Endothelial cell of umbilical vein (primary cell): ENCODE measurements at regions not wholly inside any gene's neighbourhood (a gene's known extent, or its start where the extent isn't known, plus 50 kb on each side); places are given as distances from the start of the nearest gene placed in this dataset.

ENCODE experiments used
- BruUV-seq: library from RNA; stranded (reverse); fragments of 400-500 nt; replicated peaks from 2 replicates; lab custom pipeline; 2021; lab: Mats Ljungman, UMichigan
- CTCF ChIA-PET: fragments of 300-600, 350-600 bp; sonication (Branson Sonifier 250); formaldehyde crosslinking; loops from one replicate; lab custom pipeline; 2021; ENCODE audit warnings: antibody characterized with exemption, inconsistent platforms; lab: Charles Lee
- POLR2A ChIA-PET: fragments of 300-600, 350-600 bp; sonication (Branson Sonifier 250); formaldehyde crosslinking; loops from one replicate; lab custom pipeline; 2021; ENCODE audit warnings: antibody characterized with exemption, inconsistent platforms; lab: Charles Lee
- DNase-seq: peaks from one replicate; pipeline ENCODE4 v3.0.0-alpha.2; 2011; ENCODE audit warnings: low read depth, low spot score
- FAIRE-seq: peaks from 2 replicates; lab custom pipeline; 2011; peaks lifted over from hg19 to GRCh38; lab: Jason Lieb, UNC
- H2AFZ ChIP-seq: 2 replicates; pipeline ENCODE4 v1.6.0; 2012; ENCODE audit warnings: low read depth, low read length, control low read depth, inconsistent platforms
- H3K27ac ChIP-seq: 2 replicates; pipeline ENCODE4 v1.5.1; 2011; ENCODE audit warnings: low read depth, mild to moderate bottlenecking, control low read depth, low read length, moderate library complexity; ENCODE audit not compliant: insufficient read depth
- H3K27me3 ChIP-seq, 2 experiments: 2 replicates each; pipeline versions ENCODE4 v1.6.0 to v1.6.1; 2011; ENCODE audit warnings: low read length in 2 of 2, mixed read lengths in 1 of 2; ENCODE audit not compliant: control insufficient read depth in 2 of 2, insufficient read depth in 2 of 2
- H3K36me3 ChIP-seq, 2 experiments: 2 replicates in 1 of 2; 3 replicates in 1 of 2; pipeline ENCODE4 v1.5.1; 2011; ENCODE audit warnings: low read length in 2 of 2, mild to moderate bottlenecking in 1 of 2, moderate library complexity in 1 of 2; ENCODE audit not compliant: control insufficient read depth in 2 of 2, insufficient read depth in 2 of 2; ENCODE audit errors: extremely low read depth in 1 of 2
- H3K4me1 ChIP-seq: 3 replicates; pipeline ENCODE4 v1.5.1; 2011; ENCODE audit warnings: mild to moderate bottlenecking, low read length; ENCODE audit not compliant: control insufficient read depth, insufficient read depth; ENCODE audit errors: extremely low read depth
- H3K4me2 ChIP-seq: 2 replicates; pipeline ENCODE4 v1.6.1; 2011; ENCODE audit warnings: low read length, control low read depth, mixed read lengths; ENCODE audit not compliant: insufficient read depth
- H3K4me3 ChIP-seq, 3 experiments: fragments of 200-600 bp in 1 of 3; sonication (generic), shearing (Covaris generic) in 1 of 3; replicated peaks in 1 of 3; 2 replicates each; pipeline ENCODE4 v1.5.1; 2011 to 2016; ENCODE audit warnings: control low read depth in 3 of 3, low read length in 3 of 3, mild to moderate bottlenecking in 2 of 3, inconsistent platforms in 1 of 3, low read depth in 1 of 3, moderate library complexity in 1 of 3; ENCODE audit not compliant: insufficient read depth in 1 of 3
- H3K79me2 ChIP-seq: 2 replicates; pipeline ENCODE4 v1.6.0; 2012; ENCODE audit warnings: low read length, inconsistent platforms; ENCODE audit not compliant: control insufficient read depth, insufficient read depth
- H3K9ac ChIP-seq: replicated peaks from 2 replicates; pipeline ENCODE3; 2011; ENCODE audit warnings: low read length, control low read depth; ENCODE audit not compliant: insufficient read depth; ENCODE audit errors: extremely low read depth
- H3K9me1 ChIP-seq: replicated peaks from 3 replicates; pipeline ENCODE4 v1.6.0; 2011; ENCODE audit warnings: mild to moderate bottlenecking, low read length; ENCODE audit not compliant: control insufficient read depth, insufficient read depth; ENCODE audit errors: extremely low read depth
- H3K9me3 ChIP-seq: replicated peaks from 2 replicates; pipeline ENCODE4 v1.5.1; 2012; ENCODE audit warnings: low read length, inconsistent platforms; ENCODE audit not compliant: control insufficient read depth, insufficient read depth
- H4K20me1 ChIP-seq: replicated peaks from 2 replicates; pipeline ENCODE3; 2011; ENCODE audit warnings: mild to moderate bottlenecking, low read length; ENCODE audit not compliant: control insufficient read depth, insufficient read depth; ENCODE audit errors: extremely low read depth
- CTCF ChIP-seq, 2 donors: IDR thresholded peaks; 1 replicate in 1 of 2; 2 replicates in 1 of 2; pipeline ENCODE4 v1.5.1; 2011; ENCODE audit warnings: low read length in 2 of 2, mild to moderate bottlenecking in 2 of 2, moderate library complexity in 2 of 2, control low read depth in 1 of 2, inconsistent platforms in 1 of 2, low read depth in 1 of 2; ENCODE audit not compliant: insufficient read depth in 1 of 2; ENCODE audit errors: extremely low read depth in 1 of 2
- EZH2 ChIP-seq: IDR thresholded peaks from 2 replicates; pipeline ENCODE4 v1.6.1; 2012; ENCODE audit warnings: borderline replicate concordance, low read depth, mild to moderate bottlenecking, moderate library complexity, low read length, inconsistent platforms; ENCODE audit not compliant: severe bottlenecking
- FOS ChIP-seq: IDR thresholded peaks from 2 replicates; pipeline ENCODE4 v1.6.1; 2011; ENCODE audit warnings: mild to moderate bottlenecking, low read length, moderate library complexity, borderline replicate concordance; ENCODE audit not compliant: insufficient read depth
- GATA2 ChIP-seq: IDR thresholded peaks from 2 replicates; pipeline ENCODE4 v1.7.0; 2011; ENCODE audit warnings: low read depth, mild to moderate bottlenecking, moderate library complexity, mixed read lengths, low read length; ENCODE audit not compliant: insufficient read length, insufficient read depth
- JUN ChIP-seq: IDR thresholded peaks from 2 replicates; pipeline ENCODE4 v1.6.1; 2011; ENCODE audit warnings: borderline replicate concordance, low read depth; ENCODE audit not compliant: insufficient read length, insufficient read depth
- MAX ChIP-seq: IDR thresholded peaks from 2 replicates; pipeline ENCODE4 v1.6.1; 2011; ENCODE audit not compliant: insufficient read depth, insufficient read length
- MYC ChIP-seq: IDR thresholded peaks from one replicate; pipeline ENCODE4 v1.6.1; 2011; ENCODE audit warnings: mild to moderate bottlenecking, low read depth, low read length
- POLR2A ChIP-seq: IDR thresholded peaks from 2 replicates; pipeline ENCODE4 v1.6.1; 2012; ENCODE audit warnings: low read depth, mild to moderate bottlenecking, control low read depth, low read length
- POLR2AphosphoS5 ChIP-seq: IDR thresholded peaks from 2 replicates; pipeline ENCODE4 v1.6.1; 2012; ENCODE audit warnings: low read depth, mild to moderate bottlenecking, control low read depth, low read length, moderate library complexity; ENCODE audit not compliant: insufficient read depth
- dilution Hi-C: fragments of 300-500 bp; cut with MboI; formaldehyde crosslinking; loops from one replicate; pipeline ENCODE4 v1.15.0; 2019; ENCODE audit warnings: low sequenced_read_pairs; ENCODE audit not compliant: extremely low pct_ligation_motif_present
- intact Hi-C: fragments of 100-400 bp; cut with micrococcal nuclease; formaldehyde crosslinking; loops from one replicate; pipeline ENCODE4 v1.10.0; 2022

GRCh38 chr16:35573407-35573806, 2114.0 kb downstream of the TP53TG3F start:
- H3K27me3 ChIP-seq: no peaks in the 10 kb centered on the region
- no peak overlapping the region for H2AFZ ChIP-seq
- TF ChIP-seq POLR2AphosphoS5: no peak
- TF ChIP-seq MYC: no peak
- no peak for TF ChIP-seq GATA2
- TF ChIP-seq MAX: no peak
- no peak for TF ChIP-seq JUN
- no peak for TF ChIP-seq FOS
- no peak for TF ChIP-seq POLR2A
- no peak for TF ChIP-seq EZH2
- TF ChIP-seq CTCF (IDR thresholded peaks at IDR 0.05; ENCODE audit: extremely low read depth in 1 of 2, insufficient read depth in 1 of 2, low read depth in 1 of 2, low read length in 2 of 2): no peak
- DNase-seq: no peak
- H3K36me3 ChIP-seq: no peaks in the 10 kb centered on the region
- no peaks in the 10 kb centered on the region for H3K4me1 ChIP-seq
- no peaks in the 10 kb centered on the region for H3K9me1 ChIP-seq
- no peaks in the 10 kb centered on the region for H3K79me2 ChIP-seq
- H3K9me3 ChIP-seq: peaks cover 6% of the 10 kb centered on the region
- dilution Hi-C loops: no loop called here
- H3K27ac ChIP-seq: no peak overlapping the region
- H3K4me2 ChIP-seq: no peak overlapping the region
- H4K20me1 ChIP-seq: no peaks in the 10 kb centered on the region
- no TSS peak for BruUV-seq
- ChIA-PET CTCF (no interaction called here), POLR2A (no interaction called here)
- FAIRE-seq: no peak
- H3K9ac ChIP-seq: no peak overlapping the region
- intact Hi-C loops: no loop called here
- no peak overlapping the region for H3K4me3 ChIP-seq
